Stimulated activated CD4-positive, alpha-beta T cell treated with anti-CD3 and anti-CD28 coated beads, TNF-alpha, amount 100 ng/mL, for 24 hours (primary cell): ENCODE measurements at regions not wholly inside any gene's neighbourhood (a gene's known extent, or its start where the extent isn't known, plus 50 kb on each side); places are given as distances from the start of the nearest gene placed in this dataset.
"Not testable (repeated sequence)": the region's sequence is repeated elsewhere in the genome, so short reads cannot be mapped to it uniquely, and the experiment has no call there.

Experiments
- DNase-seq, 3 experiments: peaks; one replicate each; pipeline ENCODE4 v3.0.0-alpha.2; 2020; ENCODE audit warnings: low read depth in 3 of 3

DNA sequence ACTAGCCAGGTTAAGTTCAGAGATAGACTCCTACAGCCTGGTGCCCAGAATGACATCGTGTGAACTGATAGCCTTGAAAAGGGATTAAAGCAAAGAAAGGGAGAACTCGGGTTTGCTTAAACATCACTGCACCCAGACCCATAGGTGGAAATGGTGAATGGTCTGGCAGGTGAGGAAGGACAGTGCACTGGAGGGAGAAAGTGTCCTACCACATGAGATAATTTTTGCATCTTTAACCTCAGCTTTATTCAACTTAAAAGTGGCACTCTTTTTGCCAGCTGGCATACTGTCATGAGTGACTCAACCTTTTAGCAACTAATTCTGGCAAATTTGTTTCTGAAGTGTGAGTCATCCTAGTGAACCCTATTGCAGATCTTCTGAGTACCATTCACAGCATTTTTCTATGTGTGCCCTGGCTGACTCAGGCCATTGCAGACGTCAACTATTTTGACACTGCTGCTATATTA, 53.0 kb upstream of the DAPP1 start:
- DNase-seq: peak in 1 of 3 experiments; percentile 9

DNA sequence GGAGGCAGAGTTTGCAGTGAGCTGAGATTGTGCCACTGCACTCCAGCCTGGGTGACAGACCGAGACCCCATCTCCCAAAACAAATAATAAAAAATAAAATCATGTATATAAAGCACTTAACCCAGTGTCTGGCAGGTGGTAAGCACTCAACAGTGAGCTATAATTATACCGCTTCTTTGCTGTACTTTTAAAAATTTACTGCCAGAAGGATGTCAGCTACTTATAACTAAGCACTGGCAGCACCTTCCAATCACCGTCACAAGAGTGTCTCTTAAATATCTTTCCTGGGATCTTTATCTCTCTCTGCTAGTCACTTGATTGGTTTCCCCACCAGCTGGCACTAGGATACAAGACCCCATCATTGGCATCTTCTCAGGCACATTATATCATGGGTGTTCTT, 53.9 kb upstream of the DAPP1 start:
- DNase-seq: no peak

DNA sequence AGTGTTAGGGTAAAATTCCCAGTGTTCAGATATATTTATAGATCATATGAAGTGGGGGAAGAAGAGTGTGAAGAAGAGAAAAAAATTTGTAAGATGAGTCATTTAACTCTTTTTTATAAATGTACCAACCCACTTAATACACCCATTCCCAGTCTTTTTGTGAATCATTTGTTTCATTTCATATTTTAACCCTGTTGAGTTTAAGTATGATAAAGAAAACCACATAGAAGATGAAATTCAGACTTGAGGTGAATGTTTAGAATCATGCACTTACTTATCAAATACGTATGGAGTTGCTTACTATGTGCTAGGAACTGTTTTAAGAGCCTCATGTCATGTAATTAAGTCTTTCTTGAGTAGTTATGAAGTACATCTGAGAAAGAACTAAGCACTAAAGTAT, 56.6 kb upstream of the DAPP1 start:
- DNase-seq: no peak

DNA sequence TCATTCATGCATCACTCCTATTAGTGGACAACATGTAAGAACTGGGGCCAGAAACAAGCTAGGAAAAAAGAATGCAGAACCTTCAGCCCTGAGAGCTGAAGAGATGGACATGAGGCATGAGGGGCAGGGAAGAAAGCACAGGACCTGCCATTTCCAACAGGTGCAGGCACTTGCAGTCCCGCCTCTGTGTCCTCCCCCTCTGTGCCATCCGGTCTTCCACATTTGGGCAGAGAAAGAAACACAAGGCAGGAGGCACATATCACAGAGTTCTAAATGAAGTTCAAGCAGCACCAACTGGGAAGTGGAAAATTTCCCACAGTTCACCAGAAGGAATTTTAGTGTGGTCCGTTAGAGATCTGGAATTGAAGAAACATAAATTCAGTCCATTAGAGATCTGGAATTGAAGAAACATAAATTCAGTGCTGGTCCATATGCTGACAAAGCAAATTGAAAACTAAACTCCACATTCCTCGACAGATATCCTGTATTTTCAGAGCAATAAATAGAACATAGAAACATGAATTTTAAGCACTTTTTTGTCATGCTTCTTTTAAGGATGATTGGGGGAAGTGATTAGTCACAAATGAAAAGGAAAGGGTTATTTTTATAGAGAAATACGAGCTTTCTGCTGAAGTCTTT, 57.2 kb upstream of the DAPP1 start:
- DNase-seq: no peak

DNA sequence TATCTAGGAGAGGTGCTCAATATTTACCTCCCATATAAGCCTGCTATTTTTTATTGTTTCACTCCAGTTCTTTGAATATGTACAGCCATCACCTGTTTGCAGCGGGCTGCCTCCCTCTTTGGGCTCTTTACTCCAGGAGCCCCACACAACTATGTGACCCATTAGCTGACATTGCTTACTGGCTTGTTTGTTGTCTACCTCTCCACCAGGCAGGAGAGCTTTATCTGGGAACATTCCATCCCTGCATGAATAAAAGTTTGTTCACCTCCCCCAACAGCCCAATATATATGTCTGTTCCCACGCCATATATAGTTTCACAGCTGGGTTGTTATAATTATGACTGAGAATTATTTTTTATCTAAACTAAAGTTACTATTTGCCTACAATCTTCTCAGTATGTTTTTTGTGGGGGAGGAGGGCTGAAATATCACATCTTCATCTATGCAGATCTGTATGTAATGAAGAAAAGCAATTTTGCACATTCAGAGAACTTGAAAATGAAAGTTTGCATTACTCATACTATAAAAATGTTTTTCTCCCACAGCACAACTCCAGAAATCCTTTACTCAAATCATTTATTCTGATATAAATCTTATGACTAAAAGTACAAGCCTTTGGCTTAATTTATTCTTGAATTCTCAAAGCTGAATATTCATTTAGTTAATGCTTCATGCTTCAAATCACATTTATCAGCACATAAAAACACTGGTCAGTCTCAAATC, 61.2 kb upstream of the DAPP1 start:
- DNase-seq: no peak

DNA sequence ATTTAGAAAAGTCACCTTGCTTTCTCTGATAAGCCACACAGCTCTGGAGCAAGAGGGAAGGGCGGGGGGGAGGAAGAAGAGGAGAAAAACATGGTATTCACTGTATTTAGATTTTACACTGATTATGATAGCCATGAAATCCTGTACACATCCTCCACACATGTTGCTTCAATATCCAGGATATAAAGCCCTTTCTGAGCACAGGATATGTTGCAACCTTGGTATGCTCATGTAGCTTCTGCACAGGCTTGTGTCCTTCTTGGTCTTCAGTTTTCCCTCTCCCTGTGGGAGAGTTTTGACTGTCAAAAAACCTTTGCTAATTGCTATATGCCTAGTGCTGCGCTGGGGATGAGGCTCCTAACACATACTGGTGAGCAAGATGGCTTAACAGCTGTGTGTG, 61.9 kb upstream of the DAPP1 start:
- no peak for DNase-seq

DNA sequence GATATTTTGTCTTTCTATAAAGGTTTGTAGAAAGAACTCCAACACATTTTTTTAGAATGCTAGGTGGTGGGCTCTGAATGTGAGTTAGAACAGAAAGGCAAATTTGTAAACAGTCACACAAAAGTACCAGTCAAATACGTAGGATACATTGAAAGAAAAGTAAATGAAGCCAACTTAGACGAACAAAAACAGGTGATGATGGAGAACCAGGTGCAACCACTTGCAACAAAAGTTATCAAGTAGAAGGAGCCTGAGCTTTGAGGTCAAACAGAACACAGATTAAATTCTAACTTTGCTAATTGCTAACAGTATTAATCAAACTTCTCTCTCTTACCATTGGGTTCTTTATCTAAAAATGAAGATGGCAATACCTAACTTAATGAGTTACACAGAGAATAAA, 62.7 kb upstream of the DAPP1 start:
- no peak for DNase-seq

DNA sequence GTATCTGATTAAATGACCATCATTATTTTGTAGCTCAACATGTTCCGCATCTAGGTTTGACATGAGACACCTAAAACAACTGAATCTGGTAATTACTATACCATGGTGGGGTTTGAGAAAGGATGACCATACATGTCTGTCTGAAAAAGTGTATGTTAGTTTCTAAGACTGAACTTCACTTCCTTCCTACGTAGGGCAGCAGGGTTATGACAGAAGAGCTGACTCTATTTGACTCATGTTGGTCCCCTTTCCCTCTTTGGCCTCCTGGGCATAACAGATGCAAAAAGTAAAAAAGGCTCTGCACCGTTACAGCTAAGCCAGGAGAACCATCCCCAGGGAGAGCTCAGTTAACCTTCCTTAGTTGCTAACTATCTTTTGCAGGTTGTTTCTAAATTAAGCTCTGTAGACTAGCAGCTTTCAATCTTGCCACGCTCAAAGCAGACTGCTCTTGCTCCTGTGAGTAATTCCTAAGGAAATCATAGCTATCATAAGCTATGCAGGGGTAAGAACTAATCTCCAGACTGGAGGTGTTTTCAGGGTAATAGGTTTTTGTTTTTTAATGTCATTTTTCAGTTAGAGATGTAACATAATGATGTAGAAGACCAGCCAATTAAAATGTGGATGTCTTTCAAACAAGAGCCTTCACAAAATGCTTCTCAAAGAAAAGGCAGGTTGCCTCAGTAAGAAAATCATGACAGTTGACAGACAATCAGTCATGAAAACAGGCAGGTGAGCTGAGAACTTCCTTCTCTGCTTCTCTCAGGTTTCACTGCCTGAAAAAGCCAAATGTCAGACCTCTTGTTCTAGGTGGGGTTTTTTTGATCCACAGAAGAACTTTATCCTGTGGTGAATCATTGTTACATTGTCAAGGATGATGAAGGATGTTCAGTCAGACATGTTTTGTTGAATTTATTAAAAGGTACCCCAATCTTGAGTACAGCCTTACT, 66.9 kb upstream of the DAPP1 start:
- DNase-seq: no peak

DNA sequence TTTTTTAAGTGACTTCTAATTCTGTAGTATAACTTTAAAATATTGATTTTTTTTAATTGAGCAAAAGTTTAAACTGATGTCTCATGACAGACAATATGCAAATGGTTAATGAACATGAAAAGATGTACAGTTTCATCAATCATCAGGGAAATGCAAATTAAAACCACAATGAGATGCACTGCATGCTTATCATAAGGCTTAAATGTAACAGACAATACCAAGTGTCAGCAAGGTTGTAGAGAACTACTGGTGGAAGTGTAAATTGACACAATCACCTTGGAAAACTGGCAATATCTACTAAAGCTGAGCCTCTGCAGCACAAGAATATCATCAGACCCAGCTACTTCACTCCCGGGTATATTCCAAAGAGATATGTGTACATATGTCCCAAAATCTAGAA, 70.2 kb upstream of the DAPP1 start:
- no peak for DNase-seq

DNA sequence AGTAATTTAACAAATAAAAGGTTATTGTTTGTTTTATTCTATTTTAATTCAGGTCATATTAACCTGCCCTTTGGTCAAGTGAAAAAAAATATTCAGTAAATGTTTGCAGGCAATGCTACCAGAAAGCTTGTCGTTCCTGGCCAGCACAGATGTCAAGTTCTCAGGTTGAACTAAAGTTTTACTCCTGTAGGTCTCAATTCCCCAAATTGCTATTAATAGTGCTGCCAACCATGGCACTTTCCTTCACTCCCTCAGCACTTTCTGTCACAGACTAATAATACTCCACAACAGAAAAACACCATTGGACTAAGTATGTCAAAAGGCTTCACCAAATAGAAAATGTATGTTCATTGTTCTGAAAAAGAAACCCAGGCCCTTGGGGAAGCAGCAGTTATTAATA, 79.2 kb upstream of the C4orf54 start:
- no peak for DNase-seq

DNA sequence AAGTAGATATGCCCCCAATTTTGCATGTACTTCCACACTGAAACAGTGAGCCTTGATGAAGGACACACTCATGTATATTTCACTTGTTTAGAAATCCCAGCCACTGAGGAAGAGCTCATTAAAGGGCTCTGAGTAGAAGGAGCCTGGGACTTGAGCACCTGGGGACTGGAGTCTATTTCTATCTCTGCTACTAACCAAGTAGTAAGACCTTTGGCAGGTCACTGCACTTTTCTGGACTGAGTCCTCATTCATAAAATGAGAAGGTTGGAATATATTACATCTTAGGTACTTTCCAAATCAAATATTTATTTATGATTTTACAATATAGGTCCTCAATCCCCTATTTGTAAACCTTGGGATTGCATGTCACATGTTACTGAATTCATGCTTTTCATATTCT, 78.2 kb upstream of the C4orf54 start:
- DNase-seq: no peak

DNA sequence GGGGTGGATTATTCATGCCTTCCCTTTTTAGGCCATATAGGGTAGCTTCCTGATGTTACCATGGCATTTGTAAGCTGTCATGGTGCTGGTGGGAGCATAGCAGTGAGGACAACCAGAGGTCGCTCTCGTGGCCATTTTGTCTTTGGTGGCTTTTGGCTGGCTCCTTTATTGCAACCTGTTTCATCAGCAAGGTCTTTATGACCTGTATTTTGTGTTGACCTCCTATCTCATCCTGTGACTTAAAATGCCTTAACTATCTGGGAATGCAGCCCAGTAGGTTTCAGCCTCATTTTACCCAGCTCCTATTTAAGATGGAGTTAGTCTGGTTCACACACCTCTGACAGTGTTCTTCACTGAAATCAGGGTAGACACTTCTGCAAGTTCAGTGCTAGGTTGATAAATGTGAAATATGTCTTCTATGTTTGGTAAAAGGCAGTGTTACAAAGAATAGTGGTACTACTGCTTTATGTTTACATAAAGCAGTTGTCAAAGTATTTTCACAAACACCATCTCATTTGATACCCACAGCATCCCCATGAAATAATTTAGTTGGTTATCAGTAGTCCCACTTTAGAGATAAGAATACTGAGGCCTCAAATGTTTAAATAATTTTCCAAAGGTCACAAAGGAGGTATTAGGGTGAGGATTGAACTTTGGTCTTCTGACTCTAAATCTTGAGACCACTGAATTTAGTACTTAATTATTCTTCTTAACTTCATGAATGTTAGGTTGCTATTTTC, 77.1 kb upstream of the C4orf54 start:
- DNase-seq: no peak

DNA sequence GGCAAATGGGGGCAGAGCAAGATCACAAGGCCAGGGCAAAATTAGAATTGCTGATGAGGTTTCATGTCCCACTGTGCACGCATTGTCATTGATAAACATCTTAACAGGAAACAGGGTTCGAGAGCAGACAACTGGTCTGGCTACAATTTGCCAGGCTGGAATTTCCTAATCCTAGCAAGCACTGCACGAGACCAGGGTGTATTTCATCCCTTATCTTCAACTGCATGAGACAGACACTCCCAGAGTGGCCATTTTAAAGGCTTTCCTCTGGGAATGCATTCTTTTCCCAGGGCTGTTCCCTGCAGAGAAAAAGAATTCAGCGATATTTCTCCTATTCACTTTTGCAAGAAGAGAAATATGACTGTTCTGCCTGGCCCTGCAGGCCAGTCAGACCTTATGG, 75.8 kb upstream of the C4orf54 start:
- not testable (repeated sequence) for DNase-seq

DNA sequence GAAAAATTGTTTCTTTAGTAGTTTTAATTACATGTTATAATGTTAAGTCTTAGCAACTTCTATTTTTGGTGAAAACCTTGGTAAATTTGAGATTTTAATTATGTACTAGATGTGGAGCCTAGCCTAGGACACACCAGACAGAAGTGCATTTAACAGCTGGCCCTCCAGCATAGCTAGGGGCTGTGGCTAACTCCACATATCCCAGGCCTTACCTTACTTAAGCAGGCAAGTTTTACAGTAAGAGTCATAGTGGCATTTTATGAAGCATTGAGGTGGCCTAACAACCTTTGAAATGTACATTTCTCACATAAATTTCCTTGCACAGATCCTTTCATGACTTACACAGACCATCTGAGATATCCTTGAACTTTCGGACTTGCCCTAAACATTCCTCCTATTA, 71.6 kb upstream of the C4orf54 start:
- no peak for DNase-seq

DNA sequence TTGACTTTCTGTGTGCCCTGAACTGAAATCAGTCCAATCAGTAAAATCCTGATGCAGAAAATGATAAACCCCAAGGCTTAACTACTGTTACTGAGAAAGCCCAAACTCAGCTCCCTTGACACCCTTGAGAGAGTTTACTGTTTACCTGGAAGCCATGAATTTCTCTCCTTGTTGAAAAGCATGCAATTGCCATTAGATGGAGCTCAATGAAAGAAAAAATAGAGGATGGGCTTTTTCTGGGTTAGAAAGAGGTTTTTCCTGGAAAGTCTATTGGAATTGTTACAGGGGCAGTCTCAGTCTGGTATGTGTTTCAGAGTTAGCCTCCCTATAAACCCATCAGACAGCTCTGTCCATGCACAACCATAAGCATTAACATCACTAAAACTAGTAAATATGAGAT, 66.4 kb upstream of the C4orf54 start:
- no peak for DNase-seq

DNA sequence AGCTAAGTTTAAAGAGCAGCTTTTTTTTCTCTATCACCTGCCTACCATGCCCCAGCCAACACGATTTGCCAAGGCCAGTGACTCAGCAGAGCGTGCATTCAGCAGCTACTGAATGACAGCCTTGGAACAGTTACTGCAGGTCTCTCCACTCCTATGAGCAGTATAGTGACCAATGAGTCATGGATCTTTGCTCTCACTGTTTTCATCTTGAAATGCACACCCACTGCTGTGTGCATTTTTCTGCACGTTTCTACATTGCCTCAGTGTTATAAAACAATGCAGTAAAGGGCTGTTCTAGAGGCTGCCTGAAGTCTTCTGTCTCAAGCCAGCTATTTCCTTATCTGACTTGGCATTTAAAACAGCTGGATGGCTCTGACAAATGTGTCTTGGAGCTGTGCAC, 66.0 kb upstream of the C4orf54 start:
- peak in 1 of 3 experiments; percentile 17 for DNase-seq

DNA sequence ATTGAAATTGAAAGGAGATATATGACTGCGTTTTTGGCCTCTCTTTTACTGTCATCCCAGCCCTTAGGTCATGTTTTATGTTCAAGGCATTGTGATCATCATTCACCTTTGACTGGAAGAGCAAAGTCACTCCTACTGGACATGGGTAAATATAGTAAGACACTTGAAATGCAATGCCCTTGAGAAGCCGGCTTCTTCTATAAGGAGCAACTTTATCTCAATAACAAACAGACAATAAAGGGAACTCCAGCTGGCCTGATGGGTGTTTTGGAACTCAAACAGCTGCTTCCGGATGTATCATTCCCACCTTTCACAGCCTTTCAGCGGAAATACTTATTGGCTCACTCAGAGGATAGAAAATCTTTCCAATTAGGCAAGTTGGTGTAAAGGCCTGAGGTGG, 65.1 kb upstream of the C4orf54 start:
- DNase-seq: no peak

DNA sequence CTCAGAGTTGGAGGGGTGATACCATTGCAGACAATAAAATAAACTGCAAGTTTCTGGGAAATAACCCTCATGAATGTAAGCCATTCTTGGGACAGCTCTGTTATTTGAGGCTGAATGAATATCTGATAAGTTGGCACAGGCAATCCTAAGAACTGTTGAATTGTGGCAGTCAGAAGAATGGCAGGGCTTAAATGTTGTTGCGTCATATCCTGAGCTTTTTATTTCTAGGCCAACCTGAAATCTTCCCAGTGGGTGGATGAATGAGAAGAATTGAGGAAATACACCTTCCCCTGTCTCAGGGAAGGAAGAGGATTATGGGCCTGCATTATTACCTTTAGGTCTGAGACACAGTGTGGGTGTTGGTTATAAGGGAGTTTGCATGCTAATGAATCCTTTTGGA, 64.4 kb upstream of the C4orf54 start:
- DNase-seq: no peak

DNA sequence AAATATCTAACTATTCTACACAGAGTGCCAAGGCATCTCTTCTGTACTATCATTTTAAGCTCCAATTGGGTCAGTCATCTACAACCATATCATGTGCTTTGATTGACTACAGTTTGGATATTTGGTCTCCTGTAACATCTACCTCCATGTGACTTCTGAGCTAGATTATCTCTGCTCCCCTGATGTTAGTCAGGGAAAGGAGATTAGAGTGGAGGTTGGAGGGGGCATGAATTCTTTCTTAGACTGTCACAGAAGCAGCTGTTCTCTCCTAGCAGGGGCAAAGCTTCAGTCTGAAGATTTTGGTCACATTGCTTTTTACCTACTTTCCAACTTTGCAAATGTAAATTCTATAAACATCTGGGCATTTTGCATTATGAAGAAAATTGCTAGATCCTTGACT, 62.6 kb upstream of the C4orf54 start:
- DNase-seq: no peak

DNA sequence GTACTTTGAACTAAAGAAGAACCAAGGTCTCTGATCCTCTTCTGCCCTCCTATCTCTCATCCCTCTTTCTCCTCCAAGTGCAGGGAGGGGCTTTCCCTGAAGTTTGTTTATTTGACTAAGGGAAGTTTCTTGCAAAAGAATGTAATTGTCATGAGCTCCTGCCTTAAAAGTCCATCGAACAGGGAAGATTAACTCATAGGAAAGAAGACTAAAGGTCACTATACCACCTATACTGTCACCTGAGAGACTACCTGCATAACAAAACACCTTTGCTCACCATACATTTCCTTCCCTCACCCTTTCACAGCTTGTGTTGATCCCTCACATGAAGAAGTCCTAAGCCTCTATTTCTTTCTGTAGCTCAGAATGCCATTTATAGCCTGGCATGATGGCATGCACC, 59.4 kb upstream of the C4orf54 start:
- no peak for DNase-seq

DNA sequence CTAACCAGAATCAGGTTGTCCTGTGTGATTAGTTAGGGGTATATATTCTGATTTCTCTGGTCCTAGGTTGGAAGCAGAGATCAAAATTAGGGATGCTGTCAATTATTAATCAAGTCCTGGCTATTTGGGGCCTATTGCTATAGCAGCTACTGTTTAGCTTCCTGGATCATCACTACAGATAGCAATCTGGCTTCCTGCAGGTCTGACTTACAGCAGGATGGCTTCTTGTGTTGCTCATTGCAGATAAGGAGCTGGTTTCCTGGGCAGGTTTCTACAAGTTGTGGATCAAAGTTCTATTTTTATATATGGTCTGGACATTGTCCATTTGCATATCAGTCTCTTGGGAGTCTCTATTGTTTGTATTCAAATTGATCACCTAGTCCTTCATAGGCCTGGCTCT, 57.7 kb upstream of the C4orf54 start:
- no peak for DNase-seq

DNA sequence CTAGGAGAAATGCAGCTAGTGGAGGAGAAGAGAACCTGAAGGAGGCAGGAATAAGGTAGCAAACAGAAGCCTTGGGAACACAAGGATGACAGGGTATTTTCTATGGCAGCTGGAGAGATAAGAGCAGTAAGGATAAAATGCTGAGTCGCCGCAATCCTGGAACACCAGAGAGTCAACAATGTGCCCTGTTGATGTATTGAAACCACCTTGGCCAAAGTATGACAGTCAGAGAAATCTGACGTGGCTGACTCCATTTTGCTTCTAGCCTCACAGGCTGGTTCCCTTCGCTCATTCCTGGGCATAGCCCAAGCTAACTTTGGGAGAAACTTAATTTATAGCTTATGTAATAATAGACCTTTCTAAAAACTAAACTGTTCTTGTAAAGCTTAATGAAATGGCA, 56.6 kb upstream of the C4orf54 start:
- no peak for DNase-seq
